IPS-20b (cell line): ENCODE measurements at regions not wholly inside any gene's neighbourhood (a gene's known extent, or its start where the extent isn't known, plus 50 kb on each side); places are given as distances from the start of the nearest gene placed in this dataset.

ENCODE experiments used
- H3K27ac ChIP-seq: one replicate; pipeline ENCODE4 v1.5.1; 2013; ENCODE audit warnings: low read length
- H3K27me3 ChIP-seq: 2 replicates; pipeline ENCODE4 v1.6.1; 2013; ENCODE audit warnings: mild to moderate bottlenecking, low read length, inconsistent platforms; ENCODE audit not compliant: insufficient read depth
- H3K36me3 ChIP-seq: 2 replicates; pipeline ENCODE4 v1.6.1; 2013; ENCODE audit warnings: low read depth, mild to moderate bottlenecking, inconsistent platforms, low read length, moderate library complexity; ENCODE audit not compliant: insufficient read depth
- H3K4me1 ChIP-seq: 2 replicates; pipeline ENCODE4 v1.6.1; 2013; ENCODE audit warnings: mild to moderate bottlenecking, control low read depth, inconsistent platforms, low read length, moderate library complexity; ENCODE audit not compliant: insufficient read depth
- H3K4me3 ChIP-seq: 2 replicates; pipeline ENCODE4 v1.5.1; 2013; ENCODE audit warnings: mild to moderate bottlenecking, low read length, inconsistent platforms
- H3K9ac ChIP-seq: 2 replicates; pipeline ENCODE4 v1.6.1; 2013; ENCODE audit warnings: low read depth, mild to moderate bottlenecking, inconsistent platforms, low read length, moderate library complexity
- H3K9me3 ChIP-seq: 2 replicates; pipeline ENCODE4 v1.6.1; 2013; ENCODE audit warnings: mild to moderate bottlenecking, low read depth, low read length, inconsistent platforms; ENCODE audit not compliant: insufficient read depth

DNA sequence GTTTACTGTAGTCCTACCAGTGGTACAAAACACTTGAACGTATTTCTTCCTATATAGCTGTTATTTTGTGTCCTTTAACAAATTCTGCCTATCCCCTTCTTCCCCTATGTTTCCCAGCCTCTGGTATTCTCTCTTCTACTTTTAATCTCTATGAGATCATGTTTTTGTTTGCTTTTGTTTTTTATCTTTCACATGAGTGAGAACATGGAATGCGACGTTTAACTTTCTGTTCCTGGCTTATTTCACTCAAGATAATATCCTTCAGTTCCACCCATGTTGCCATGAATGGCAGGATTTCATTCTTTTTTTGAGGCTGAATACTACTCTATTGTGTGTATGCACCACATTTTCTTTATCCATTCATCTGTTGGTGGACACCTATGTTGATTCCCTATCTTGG is 634.4 kb upstream of the WWC1 start:
- H3K27ac ChIP-seq, result no peak overlapping the region
- no peak overlapping the region for H3K9ac ChIP-seq
- no peaks in the 10 kb centered on the region; the same call in 1 of the 2 replicates for H3K4me1 ChIP-seq
- no peak overlapping the region for H3K4me3 ChIP-seq
- no peaks in the 10 kb centered on the region for H3K27me3 ChIP-seq
- H3K9me3 ChIP-seq, result no peaks in the 10 kb centered on the region
- H3K36me3 ChIP-seq, result no peaks in the 10 kb centered on the region

GRCh38 chr5:167658889-167659288 is 632.6 kb upstream of the WWC1 start:
- Histone ChIP-seq H3K27ac (no peak overlapping the region), H3K9ac (no peak overlapping the region), H3K4me1 (no peaks in the 10 kb centered on the region; the same call in 1 of the 2 replicates), H3K36me3 (no peaks in the 10 kb centered on the region), H3K27me3 (no peaks in the 10 kb centered on the region), H3K4me3 (no peak overlapping the region), H3K9me3 (no peaks in the 10 kb centered on the region)

DNA sequence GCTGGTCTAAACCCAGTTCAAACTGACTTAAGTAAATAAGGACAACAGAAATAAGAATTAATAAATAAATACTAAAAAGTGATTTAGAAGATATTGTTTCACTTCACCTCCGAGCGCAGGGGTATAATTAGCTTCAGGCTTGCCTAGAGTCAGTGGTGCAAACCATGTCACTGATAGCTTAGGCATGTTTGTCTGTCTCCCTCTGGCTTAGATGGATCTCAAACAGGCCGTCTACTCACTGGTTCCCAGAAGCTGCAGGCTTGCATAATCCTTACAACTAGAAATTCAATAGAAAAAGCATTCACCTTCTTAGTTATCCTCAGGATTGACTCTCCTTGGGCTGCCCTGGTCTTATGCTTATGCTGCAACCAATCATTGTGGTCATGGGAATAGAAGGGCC is 629.8 kb upstream of the WWC1 start:
- Histone ChIP-seq H3K36me3 (no peaks in the 10 kb centered on the region), H3K4me3 (no peak overlapping the region), H3K27ac (no peak overlapping the region), H3K4me1 (no peaks in the 10 kb centered on the region; the same call in 1 of the 2 replicates), H3K9me3 (no peaks in the 10 kb centered on the region), H3K9ac (no peak overlapping the region), H3K27me3 (no peaks in the 10 kb centered on the region)

GRCh38 chr5:167664222-167664804 is 627.1 kb upstream of the WWC1 start:
- no peak overlapping the region for H3K9ac ChIP-seq

DNA sequence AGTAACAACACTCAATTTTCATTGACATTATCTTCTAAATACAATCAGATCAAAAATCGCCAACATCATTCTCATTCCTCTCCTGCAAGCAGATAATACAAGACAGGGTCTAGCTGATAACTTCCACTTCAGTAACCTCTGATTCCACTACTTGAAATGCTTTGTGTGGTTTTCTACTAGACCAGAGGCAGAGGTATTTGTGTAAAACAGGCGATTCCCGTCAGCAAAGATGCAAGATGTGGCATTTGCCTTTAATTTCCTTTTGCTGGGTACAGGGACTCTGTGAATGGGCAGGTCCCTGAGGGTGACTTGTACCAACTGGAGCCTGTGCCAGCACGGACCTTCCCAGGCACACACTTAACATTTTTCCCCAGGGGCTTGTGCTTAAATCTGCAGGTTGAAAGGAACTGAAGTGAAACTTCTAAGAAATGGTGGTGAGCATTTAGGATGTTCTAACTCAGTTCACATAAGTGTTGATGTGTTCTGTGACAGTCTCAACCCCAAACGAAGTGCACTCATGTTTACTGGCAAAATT is 625.5 kb upstream of the WWC1 start:
- no peaks in the 10 kb centered on the region for H3K9me3 ChIP-seq
- H3K36me3 ChIP-seq, result no peaks in the 10 kb centered on the region
- H3K4me1 ChIP-seq, result peaks cover 11% of the 10 kb centered on the region; the same call in 1 of the 2 replicates
- no peaks in the 10 kb centered on the region for H3K27me3 ChIP-seq
- H3K27ac ChIP-seq, result no peak overlapping the region
- H3K9ac ChIP-seq, result no peak overlapping the region
- no peak overlapping the region for H3K4me3 ChIP-seq

More at GRCh38 chr5:167664222-167664804, 627.1 kb upstream of the WWC1 start:
- H3K36me3 ChIP-seq, result no peaks in the 10 kb centered on the region
- H3K27ac ChIP-seq, result no peak overlapping the region
- H3K27me3 ChIP-seq, result no peaks in the 10 kb centered on the region
- H3K4me1 ChIP-seq, result no peaks in the 10 kb centered on the region; the same call in 1 of the 2 replicates
- no peak overlapping the region for H3K4me3 ChIP-seq
- H3K9me3 ChIP-seq, result no peaks in the 10 kb centered on the region

DNA sequence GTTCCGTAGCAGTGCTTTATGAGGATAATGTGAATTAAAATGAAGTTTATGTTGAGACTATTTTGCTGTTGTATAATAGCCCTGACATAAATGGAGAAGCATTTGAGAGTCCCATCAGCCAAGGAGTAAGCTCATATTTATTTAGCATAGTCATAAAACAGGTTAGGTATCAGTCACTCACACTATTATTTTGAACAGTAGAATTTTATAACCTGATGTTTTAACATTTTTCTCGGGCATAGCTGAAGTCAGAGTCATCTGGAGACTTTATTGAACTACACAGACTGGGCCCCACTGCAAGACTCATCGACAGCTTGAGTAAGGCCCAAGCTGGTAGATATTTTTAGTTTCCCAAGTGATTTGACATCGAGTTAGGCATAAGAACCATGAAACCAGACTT is 620.3 kb upstream of the WWC1 start:
- H3K27me3 ChIP-seq, result no peaks in the 10 kb centered on the region
- no peaks in the 10 kb centered on the region for H3K9me3 ChIP-seq
- H3K9ac ChIP-seq, result no peak overlapping the region
- no peaks in the 10 kb centered on the region for H3K36me3 ChIP-seq
- H3K4me3 ChIP-seq, result no peak overlapping the region
- no peak overlapping the region for H3K27ac ChIP-seq
- peaks cover 11% of the 10 kb centered on the region; the same call in 1 of the 2 replicates for H3K4me1 ChIP-seq

DNA sequence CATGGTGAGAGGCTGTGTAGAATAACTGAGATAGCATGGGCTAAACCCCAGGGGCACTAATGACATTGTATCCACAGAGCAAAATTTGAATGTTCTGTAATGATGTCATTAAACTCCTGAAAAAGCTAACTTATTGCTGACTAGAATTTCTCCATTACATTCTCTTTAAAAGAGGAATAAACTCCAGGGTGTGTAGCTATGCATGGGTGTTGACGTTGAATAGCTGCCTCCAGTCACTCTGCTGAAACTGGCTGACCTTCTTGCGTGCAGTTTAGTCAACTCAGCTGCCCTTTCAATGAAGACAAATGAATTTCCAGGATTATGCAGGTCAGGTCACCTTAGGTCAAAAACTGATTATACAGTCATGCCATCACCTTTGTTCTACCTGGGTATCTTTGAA is 617.5 kb upstream of the WWC1 start:
- Histone ChIP-seq H3K4me3 (no peak overlapping the region), H3K36me3 (no peaks in the 10 kb centered on the region), H3K27ac (no peak overlapping the region), H3K27me3 (no peaks in the 10 kb centered on the region), H3K9ac (no peak overlapping the region), H3K4me1 (peaks cover 11% of the 10 kb centered on the region), H3K9me3 (no peaks in the 10 kb centered on the region)

DNA sequence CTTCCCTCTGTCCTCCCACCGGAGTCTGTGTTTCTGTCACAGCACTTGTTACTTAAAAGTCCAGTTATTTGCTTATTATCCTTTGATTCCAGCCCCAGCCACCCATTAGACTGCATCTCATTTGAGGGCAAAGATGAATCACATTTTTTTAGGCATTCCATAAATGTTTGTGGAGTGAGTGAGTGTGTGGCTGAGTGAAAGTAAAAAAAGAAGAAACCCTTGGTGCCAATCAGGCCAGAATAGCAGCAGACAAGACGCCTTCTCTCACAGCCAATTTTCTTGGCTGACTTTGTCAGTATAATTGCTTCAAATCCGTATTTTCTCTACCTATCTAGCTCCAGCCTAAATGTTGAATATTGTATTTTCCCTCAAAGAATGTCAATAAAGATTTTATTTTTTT is 613.0 kb upstream of the WWC1 start:
- no peaks in the 10 kb centered on the region for H3K36me3 ChIP-seq
- H3K27ac ChIP-seq, result no peak overlapping the region
- no peaks in the 10 kb centered on the region for H3K9me3 ChIP-seq
- H3K4me3 ChIP-seq, result no peak overlapping the region
- no peaks in the 10 kb centered on the region for H3K27me3 ChIP-seq
- H3K4me1 ChIP-seq, result peaks cover 2% of the 10 kb centered on the region
- H3K9ac ChIP-seq, result no peak overlapping the region

GRCh38 chr5:167684251-167684650 is 607.2 kb upstream of the WWC1 start:
- no peaks in the 10 kb centered on the region for H3K27me3 ChIP-seq
- H3K27ac ChIP-seq, result no peak overlapping the region
- H3K4me3 ChIP-seq, result no peak overlapping the region
- no peaks in the 10 kb centered on the region for H3K36me3 ChIP-seq
- no peak overlapping the region for H3K9ac ChIP-seq
- peaks cover 2% of the 10 kb centered on the region; the same call in 1 of the 2 replicates for H3K4me1 ChIP-seq
- no peaks in the 10 kb centered on the region for H3K9me3 ChIP-seq

DNA sequence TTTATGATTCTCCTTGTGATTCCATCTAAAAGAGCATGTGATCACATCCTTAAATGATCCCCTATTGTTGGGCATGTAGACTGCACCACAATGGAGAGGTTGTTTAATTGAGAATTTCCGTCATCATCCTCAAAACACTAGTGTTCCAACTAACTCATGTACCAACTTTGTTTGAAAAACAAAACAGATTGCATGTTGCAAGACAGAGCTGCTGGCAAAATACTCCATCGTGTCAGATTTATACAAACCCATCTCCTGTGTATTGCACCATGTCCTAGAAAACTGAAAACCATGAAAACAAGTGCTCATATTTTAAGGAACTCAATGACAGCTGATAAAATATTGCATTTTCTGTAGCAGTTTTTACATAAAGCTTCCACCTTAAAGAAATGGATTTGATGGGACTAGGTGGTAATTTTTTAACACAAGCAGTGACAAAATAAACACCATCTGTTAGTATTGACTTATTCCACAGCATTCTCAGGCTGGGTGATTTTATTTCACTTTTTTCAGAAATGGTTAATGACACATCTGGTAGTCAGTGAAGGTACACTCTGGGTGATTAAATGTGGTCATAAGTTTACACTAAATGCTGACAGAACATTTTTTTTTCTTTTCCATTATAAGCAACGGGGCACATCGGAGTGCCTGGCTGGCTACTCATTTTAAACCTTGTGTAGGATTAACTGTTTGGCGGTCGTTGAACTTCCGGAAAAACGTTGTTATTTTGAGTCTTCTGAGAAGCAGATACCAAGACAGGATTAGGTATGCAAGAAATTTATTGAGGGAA is 602.9 kb upstream of the WWC1 start:
- no peak overlapping the region for H3K4me3 ChIP-seq
- no peaks in the 10 kb centered on the region for H3K27me3 ChIP-seq
- no peaks in the 10 kb centered on the region for H3K9me3 ChIP-seq
- H3K9ac ChIP-seq, result no peak overlapping the region
- H3K4me1 ChIP-seq, result 0 out of 2 replicates have a peak, but pooled peaks cover 3% of the 10 kb centered on the region
- H3K27ac ChIP-seq, result no peak overlapping the region
- no peaks in the 10 kb centered on the region for H3K36me3 ChIP-seq

DNA sequence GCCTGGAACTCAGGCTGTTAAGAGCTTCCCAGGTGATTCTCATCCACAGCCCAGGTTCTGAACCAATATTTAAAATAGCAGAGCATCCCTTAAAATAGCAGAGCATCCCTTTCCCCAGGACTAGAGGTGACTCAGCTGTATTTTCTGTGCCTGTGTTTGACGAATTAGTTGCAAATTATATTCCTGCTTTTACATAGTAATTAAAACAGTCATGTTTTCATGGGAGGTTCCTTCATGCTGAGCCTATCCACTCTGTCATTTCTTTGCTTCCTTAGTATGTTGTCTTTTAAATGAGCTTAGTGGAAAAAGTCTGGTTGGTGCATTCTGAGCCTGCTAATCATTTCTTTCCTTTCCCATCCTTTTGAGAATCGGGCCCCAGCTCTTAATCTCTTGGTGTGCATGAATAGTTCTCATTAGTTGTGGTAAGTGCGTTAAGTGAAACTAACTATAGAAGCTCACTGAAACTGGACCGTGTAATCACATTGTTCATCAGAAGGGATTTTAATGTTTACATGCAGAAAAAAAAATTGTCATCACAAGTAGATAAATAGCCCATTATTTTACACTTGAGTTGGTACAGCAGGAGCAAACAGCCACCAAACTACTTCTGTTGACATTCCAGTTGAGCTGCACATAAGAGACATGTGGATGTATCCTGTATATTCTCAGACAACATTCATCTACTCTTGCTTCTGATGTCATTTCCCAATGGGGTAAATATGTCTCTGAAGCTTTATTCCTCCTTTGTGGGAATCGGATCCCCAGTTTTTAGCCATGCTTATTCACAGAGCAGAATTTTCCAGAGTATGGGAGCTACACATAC is 596.9 kb upstream of the WWC1 start:
- Histone ChIP-seq H3K4me1 (peaks cover 12% of the 10 kb centered on the region; the same call in 1 of the 2 replicates), H3K27ac (no peak overlapping the region), H3K27me3 (no peaks in the 10 kb centered on the region), H3K9me3 (no peaks in the 10 kb centered on the region), H3K36me3 (no peaks in the 10 kb centered on the region), H3K9ac (no peak overlapping the region), H3K4me3 (no peak overlapping the region)
